VCaP (cell line): ENCODE measurements at regions not wholly inside any gene's neighbourhood (a gene's known extent, or its start where the extent isn't known, plus 50 kb on each side); places are given as distances from the start of the nearest gene placed in this dataset.

ENCODE experiments used
- H3K27ac ChIP-seq: fragments of 450-650 bp; 2 replicates; pipeline ENCODE4 v1.5.1; 2017
- CTCF ChIP-seq: fragments of 450-650 bp; conservative IDR thresholded peaks from 2 replicates; pipeline ENCODE4 v1.5.1; 2017; ENCODE audit warnings: mild to moderate bottlenecking, moderate library complexity

GRCh38 chr9:30198463-30199309 lies 2185.8 kb upstream of the ACO1 start:
- no peak for TF ChIP-seq CTCF
- H3K27ac ChIP-seq = no peak overlapping the region

- no peak overlapping the region for H3K27ac ChIP-seq
- no peak for TF ChIP-seq CTCF
Measured at GRCh38 chr9:30201024-30201423, 2183.4 kb upstream of the ACO1 start.

GRCh38 chr9:30235068-30235467 lies 2149.4 kb upstream of the ACO1 start:
- H3K27ac ChIP-seq = no peak overlapping the region
- TF ChIP-seq CTCF = no peak

- no peak overlapping the region for H3K27ac ChIP-seq
- TF ChIP-seq CTCF = no peak
Measured at GRCh38 chr9:30235564-30235963, 2148.9 kb upstream of the ACO1 start.

GRCh38 chr9:30239878-30240277 lies 2144.6 kb upstream of the ACO1 start:
- TF ChIP-seq CTCF = no peak
- H3K27ac ChIP-seq = no peak overlapping the region

GRCh38 chr9:30243467-30243866 lies 2141.0 kb upstream of the ACO1 start:
- TF ChIP-seq CTCF = no peak
- H3K27ac ChIP-seq = no peak overlapping the region

- no peak for TF ChIP-seq CTCF
Measured at GRCh38 chr9:30244877-30245276, 2139.6 kb upstream of the ACO1 start.

More at GRCh38 chr9:30244877-30245276, 2139.6 kb upstream of the ACO1 start:
- no peak overlapping the region for H3K27ac ChIP-seq
